GM18505 (cell line): ENCODE measurements at regions not wholly inside any gene's neighbourhood (a gene's known extent, or its start where the extent isn't known, plus 50 kb on each side); places are given as distances from the start of the nearest gene placed in this dataset.

Experiments used
- ATAC-seq: cut with Tn5 transposase; IDR thresholded peaks from one replicate; pipeline ENCODE4 v1.9.1; 2021; ENCODE audit not compliant: unreplicated experiment
- POLR2A ChIP-seq: IDR thresholded peaks from 4 replicates; pipeline ENCODE4 v1.6.1; 2011; ENCODE audit warnings: borderline replicate concordance; ENCODE audit not compliant: insufficient read depth, insufficient read length; ENCODE audit errors: extremely low read depth

GRCh38 chr2:150319658-150320555, 167.6 kb downstream of the RND3 start:
- no peak for ATAC-seq
- TF ChIP-seq POLR2A: no peak

DNA sequence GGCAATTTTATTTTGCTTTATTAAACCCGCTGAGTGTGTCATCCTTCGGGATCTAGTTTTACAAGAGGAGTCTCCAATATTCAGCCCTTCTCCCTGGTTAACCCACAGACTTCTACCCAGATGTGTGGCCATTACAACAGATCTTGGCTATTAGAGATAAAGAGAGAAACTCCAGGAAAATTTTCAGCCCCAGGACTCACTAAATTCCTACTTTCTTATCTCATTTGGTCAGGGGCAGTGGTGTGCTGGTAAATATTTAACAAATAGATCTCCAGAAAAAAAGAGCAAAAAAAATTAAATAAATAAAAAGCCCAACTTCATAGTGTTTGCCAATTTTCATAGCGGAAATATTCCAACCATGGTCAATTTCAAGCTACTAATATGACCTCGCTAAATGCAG, 168.4 kb downstream of the RND3 start:
- ATAC-seq: no peak
- TF ChIP-seq POLR2A: no peak

- TF ChIP-seq POLR2A: no peak
- no peak for ATAC-seq
Observed at GRCh38 chr2:150312271-150312670, 175.2 kb downstream of the RND3 start.

DNA sequence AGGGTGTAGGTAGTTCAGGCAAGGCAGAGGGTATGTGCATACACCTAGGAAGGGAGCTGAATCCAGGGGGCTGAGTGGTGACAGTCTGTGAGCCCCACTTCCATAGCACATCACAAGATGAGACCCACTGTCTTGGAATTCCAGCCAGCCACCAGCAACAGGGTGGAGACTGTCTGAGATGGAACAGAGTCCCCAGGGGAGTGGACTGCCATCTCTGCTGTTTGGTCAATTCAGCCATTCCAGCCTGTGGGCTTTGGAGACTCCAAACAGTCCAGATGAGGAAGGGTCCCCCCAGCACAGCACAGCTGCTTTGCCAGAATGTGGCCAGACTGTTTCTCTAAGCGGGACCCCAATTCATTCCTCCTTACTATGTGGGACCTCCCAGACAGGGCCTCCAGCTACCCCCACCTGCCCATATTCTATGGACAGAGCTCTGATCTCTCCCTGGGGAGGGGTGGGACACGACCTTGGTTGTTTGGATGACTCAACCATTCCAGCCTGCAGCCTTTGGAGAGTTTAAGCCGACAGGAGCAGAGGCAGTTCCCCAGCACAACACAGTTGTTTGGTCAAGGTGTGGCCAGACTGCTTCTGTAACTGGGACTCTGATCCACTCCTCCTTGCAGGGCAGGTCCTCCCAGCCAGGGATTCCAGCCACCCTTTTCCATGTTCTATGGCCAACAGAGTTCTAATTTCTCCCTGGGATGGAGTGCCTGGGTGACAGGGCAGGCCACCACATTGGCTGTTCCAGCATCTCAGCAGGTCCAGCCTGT, 178.0 kb downstream of the RND3 start:
- no peak for ATAC-seq
- TF ChIP-seq POLR2A: no peak

DNA sequence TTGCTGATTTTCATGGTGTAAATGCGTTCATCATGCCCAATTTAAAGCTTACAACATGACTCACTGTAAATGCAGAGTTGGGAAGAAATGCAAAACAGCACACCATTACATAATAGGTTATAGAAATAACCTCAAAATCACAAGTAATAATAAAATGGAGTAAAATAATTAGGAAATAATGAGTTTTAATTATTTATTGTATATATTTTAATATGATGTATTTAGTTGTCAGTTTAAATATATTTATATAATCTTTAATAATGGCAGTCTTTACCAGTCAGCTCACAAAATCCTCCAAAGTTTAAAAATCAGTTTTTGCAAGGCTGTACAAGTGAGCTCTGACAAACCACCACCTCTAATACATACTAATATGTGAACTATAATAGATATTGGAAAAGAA, 180.2 kb downstream of the RND3 start:
- ATAC-seq: no peak
- TF ChIP-seq POLR2A: no peak

GRCh38 chr2:150303281-150303680, 184.2 kb downstream of the RND3 start:
- TF ChIP-seq POLR2A: no peak
- ATAC-seq: no peak

DNA sequence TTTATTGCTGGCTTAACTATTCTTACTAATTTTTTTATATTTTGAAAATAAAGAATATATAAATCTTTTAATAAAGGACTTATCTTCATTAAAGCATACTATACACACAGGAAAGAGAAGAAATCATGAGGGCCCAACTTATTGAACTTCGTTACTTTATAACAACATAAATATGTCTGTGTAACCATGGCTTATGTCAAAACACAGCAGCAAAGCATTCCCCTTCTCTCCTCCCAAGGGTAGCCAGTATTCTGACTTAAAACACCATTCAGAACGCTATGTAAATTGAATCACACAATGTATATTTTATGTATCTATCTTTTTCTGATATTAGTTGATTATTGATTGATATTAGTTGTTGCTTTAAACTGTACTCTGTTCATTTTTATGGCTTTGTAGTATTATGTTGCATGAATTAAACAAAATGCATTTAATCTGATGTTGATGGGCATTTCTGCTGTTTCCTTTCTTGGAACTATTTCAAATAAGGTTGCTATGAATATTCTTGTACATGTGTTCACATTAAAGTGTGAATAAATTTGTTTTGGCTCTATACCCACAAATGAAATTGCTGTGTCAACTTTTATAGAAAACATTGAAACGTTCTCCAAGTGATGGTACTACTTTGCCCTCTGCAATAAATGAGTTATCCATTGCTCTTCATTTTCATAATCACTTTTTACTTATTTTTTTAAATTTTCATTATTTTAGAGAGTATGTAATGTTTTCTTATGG, 188.7 kb downstream of the RND3 start:
- no peak for ATAC-seq
- no peak for TF ChIP-seq POLR2A

- no peak for ATAC-seq
- no peak for TF ChIP-seq POLR2A
Observed at GRCh38 chr2:150296770-150297546, 190.5 kb downstream of the RND3 start.

- no peak for TF ChIP-seq POLR2A
- no peak for ATAC-seq
Observed at GRCh38 chr2:150295544-150295943, 191.9 kb downstream of the RND3 start.

- TF ChIP-seq POLR2A: no peak
- no peak for ATAC-seq
Observed at GRCh38 chr2:150293771-150294170, 193.7 kb downstream of the RND3 start.

DNA sequence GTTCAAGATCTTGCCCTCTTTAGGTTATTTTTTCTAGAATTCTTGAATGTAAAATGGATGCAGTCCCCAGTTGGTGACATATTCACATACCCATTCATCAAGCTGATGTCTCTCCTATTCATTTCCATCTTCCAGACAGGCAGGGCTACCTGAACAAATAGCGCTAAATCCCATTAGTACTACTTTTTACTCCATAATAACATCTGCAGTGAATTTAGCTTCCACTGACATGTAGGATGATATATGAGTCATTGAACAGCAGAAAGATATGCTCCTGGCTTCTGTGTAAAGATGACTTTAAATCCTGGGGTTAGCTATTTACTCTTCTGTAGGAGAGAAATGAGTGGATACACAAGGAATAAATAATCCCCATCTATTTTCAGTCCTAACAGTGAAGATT, 194.7 kb downstream of the RND3 start:
- no peak for TF ChIP-seq POLR2A
- ATAC-seq: no peak

GRCh38 chr2:150292192-150292591, 195.3 kb downstream of the RND3 start:
- no peak for TF ChIP-seq POLR2A
- ATAC-seq: no peak
